ENCODE measurements at regions not wholly inside any gene's neighbourhood (a gene's known extent, or its start where the extent isn't known, plus 50 kb on each side); places are given as distances from the start of the nearest gene placed in this dataset.

GRCh38 chr2:120576509-120577474, 158.9 kb upstream of the GLI2 start:
- DNase-seq: no peak

- no peak for DNase-seq
Observed at GRCh38 chr2:120577721-120578295, 157.9 kb upstream of the GLI2 start.

GRCh38 chr2:120578576-120579352, 156.9 kb upstream of the GLI2 start:
- DNase-seq: no peak

DNA sequence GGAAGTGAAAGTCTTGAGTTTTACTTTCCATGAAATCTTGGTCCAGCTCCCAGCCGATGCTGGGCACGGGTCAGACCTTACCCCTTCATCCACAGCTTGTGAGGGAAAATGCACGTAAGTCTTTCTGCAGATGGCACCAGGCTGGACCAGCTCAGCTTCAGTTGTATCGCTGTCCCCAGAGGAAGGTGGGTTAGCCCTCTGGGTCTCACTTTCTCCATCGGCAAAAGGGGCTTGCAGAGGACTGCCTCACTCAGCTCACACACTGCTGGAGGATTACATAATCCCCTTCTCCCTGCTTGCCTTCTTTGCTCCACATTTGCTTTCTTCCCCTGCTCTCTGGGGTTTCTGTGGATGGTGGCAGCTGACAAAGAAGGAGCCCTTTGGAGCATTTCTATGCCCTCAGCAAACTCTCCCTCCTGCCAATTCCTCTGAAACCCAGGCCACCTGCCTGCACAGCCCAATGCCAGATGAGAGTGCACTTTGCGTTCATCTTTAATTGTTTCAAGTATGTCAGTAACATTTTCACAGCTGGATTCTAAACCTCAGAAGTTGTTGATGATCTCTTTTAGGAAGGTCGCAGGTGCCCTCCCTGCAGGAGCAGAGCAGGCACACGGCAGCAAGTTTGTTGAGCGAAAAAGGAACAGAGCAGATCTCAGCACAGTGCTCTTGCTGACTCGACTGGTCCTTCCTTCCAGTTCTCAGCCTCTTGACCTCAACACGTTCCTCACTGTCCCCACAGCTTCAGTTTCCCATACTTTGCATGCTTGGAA, 155.6 kb upstream of the GLI2 start:
- no peak for DNase-seq

- DNase-seq: no peak
Observed at GRCh38 chr2:120580709-120581108, 155.0 kb upstream of the GLI2 start.

DNA sequence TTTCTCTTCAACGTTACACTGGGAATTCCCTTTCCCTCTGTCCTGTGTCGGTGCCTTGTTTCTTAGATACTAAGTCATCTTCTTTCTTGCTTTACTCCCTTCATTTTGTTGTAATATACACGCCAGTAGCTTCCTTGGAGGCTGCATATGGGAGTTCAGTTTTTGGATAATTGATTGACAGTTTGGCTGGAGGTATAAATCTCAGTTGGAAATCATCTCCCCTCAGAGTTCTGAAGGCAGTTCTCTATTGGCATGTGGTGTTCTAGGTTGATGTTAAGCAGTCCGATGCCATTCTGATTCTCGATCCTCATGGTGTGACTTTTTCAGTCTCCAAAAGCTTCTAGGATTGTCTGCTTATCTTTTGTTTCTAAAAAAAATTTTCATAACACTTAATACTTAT, 152.5 kb upstream of the GLI2 start:
- no peak for DNase-seq

- DNase-seq: no peak
Observed at GRCh38 chr2:120583851-120584570, 151.7 kb upstream of the GLI2 start.

DNA sequence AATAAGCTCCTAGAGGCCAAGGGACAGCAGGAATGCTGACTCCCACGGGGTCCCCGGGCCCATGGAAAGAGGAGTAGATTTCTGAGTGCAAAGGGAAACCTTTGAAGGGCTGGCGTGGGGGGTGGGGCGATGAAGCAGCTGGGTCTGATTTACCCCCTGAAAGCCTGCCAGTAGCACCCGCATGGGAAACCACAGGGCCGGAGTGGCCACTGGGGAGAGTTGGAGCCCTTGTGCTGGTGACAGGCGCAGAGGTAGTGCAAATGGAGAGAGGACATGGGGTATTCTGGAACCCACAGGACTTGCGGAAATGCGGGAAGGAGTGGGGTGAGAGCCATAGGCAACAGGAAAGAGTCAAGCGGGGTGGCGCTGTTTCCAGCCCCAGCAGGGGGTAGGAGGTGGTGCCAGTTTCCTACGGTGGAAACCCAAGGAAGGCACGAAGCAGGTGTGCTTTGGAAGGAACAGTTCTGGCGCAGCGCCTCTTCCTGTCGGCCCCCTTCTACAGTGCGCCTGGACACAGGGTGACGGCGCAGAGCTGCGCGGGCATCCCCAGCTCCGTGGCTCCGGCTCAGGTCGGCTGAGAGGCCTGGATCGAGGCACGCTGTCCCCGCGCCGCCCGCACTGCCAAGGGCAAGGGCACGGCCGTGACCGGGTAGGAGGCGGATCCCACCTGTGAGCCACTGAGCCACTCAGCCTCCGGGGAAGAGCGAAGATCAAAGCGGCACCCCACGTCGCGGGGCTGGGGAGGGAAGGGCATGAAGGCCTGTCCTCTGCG, 149.0 kb upstream of the GLI2 start:
- DNase-seq: no peak

- DNase-seq: no peak
Observed at GRCh38 chr2:120587279-120587996, 148.2 kb upstream of the GLI2 start.

GRCh38 chr2:120587997-120588336, 147.7 kb upstream of the GLI2 start:
- DNase-seq: no peak

- peak; percentile 74 for DNase-seq
Observed at GRCh38 chr2:120589771-120590608, 145.7 kb upstream of the GLI2 start.

DNA sequence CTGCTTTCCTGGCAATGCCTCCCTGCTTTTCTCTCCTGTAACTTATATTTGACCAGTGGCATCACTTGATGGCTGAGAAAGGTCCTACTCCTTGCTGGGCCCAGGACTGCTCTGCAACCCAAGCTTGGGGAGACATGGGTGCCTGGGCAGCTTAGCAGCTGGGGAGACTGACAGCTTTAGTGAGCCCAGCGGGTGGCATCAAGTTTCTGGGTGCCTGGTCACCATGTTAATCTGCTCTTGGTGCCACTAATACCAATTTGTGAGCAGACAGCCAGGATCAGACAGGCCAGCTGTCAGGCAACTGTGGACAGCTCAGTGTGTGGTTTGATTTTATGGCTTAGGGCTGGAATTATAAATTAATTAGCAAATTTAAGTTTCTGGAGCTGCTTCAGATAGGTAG, 144.8 kb upstream of the GLI2 start:
- DNase-seq: no peak

GRCh38 chr2:120591572-120591971, 144.1 kb upstream of the GLI2 start:
- DNase-seq: no peak

DNA sequence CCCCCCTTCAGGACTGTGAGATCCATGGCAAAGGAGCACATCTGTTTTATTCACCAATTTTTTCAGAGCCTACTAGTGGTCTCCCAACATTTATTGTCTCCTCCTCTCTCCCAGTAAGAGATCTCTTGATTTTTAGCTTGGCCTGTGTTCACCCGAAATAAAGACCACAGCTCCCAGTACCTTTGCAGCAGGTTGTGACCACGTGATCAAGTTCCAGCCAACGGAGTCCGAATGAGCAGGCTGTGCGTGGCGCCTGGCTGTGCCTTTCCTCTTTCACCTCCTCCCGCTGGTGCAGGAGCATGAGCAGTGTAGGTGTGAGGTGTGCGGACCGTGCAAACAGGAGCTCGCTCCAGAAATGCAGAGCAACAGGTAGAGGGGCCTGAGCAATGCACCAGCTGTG, 143.6 kb upstream of the GLI2 start:
- no peak for DNase-seq

DNA sequence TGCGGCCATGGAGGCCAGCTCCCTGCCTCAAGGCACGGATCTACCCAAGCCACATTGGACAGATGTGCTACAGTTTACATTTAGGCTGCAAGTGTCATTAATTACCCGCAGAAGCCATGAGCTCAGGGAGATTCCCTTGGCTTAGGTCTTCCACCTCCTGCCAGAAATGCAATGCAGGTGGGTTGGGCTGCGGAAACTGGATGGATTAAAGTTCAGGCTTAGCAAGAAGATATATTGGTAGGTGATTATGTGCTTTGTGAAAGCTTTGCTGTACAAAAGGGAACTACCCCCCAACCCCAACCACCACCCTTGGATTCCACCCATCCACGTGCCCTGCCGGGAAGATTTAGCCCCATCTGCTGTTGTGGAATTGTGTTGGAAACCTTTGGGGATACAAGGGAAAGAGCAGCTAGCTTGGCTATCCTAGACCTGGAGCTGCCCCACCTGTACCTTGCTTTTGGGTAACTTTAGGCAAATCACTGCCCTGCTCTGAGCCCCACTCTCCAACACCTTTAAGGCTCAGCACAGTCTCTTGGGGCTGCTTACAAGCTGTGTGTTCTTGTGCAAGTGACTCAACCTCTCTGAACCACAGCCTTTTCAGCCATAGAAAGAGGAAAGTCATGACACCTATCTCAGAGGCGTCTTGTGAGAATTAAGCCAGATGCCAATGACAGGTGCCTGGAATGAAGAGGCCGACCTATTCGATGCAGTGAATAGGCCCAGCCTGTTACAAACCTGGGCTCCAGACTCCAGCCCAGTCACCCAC, 141.6 kb upstream of the GLI2 start:
- DNase-seq: no peak

GRCh38 chr2:120594856-120595685, 140.6 kb upstream of the GLI2 start:
- DNase-seq: no peak

- no peak for DNase-seq
Observed at GRCh38 chr2:120595739-120596138, 139.9 kb upstream of the GLI2 start.

GRCh38 chr2:120596191-120596811, 139.4 kb upstream of the GLI2 start:
- no peak for DNase-seq
